HepG2 (cell line): ENCODE measurements at regions not wholly inside any gene's neighbourhood (a gene's known extent, or its start where the extent isn't known, plus 50 kb on each side); places are given as distances from the start of the nearest gene placed in this dataset.

ENCODE experiments used
- ATAC-seq: fragments of 200-7000 bp; cut with Tn5 transposase; 3 replicates; pipeline ENCODE4 v1.9.1; 2020; ENCODE audit warnings: mild to moderate bottlenecking, moderate library complexity
- BruUV-seq: library from RNA; stranded (reverse); fragments of 400-500 nt; replicated peaks from 2 replicates; lab custom pipeline; 2021; lab: Mats Ljungman, UMichigan
- CTCF ChIA-PET: fragments of 300-600 bp; formaldehyde crosslinking; extraction: SDS; loops from one replicate; lab custom pipeline; 2021; ENCODE audit warnings: low total read pairs, inconsistent platforms, low intra/inter-chr PET ratio; lab: Yijun Ruan, JAX
- POLR2A ChIA-PET: fragments of 350-600 bp; sonication (Branson Sonifier 250); formaldehyde crosslinking; loops from one replicate; lab custom pipeline; 2020; ENCODE audit warnings: antibody characterized with exemption, inconsistent platforms; lab: Yijun Ruan, JAX
- DNase-seq: peaks from one replicate; pipeline ENCODE4 v3.0.0-alpha.2; 2015; ENCODE audit warnings: low spot score
- FAIRE-seq: peaks from 3 replicates; lab custom pipeline; 2011; peaks lifted over from hg19 to GRCh38; lab: Jason Lieb, UNC
- H2AFZ ChIP-seq: one replicate; pipeline ENCODE4 v1.6.1; 2011; ENCODE audit warnings: low read length, inconsistent platforms
- H3K27ac ChIP-seq: fragments of 300-600 bp; 3 replicates; pipeline ENCODE4 v1.8.0; 2011; ENCODE audit warnings: mixed run types, mild to moderate bottlenecking, mixed read lengths, low read length, inconsistent platforms; ENCODE audit not compliant: insufficient read depth; ENCODE audit errors: extremely low read length
- H3K27me3 ChIP-seq, 2 experiments: fragments of 200-600 bp in 1 of 2; 2 replicates in 1 of 2; 3 replicates in 1 of 2; pipeline versions ENCODE4 v1.6.0 to v1.8.0; 2011; ENCODE audit warnings: low read length in 2 of 2, mild to moderate bottlenecking in 2 of 2, moderate library complexity in 2 of 2, inconsistent platforms in 1 of 2; ENCODE audit not compliant: insufficient read depth in 2 of 2, control insufficient read depth in 1 of 2
- H3K36me3 ChIP-seq, 2 experiments: fragments of 200-600 bp in 1 of 2; replicated peaks in 1 of 2; 2 replicates in 1 of 2; 3 replicates in 1 of 2; pipeline versions ENCODE4 v1.5.1 to v1.8.0; 2011; ENCODE audit warnings: low read length in 2 of 2, inconsistent platforms in 1 of 2; ENCODE audit not compliant: insufficient read depth in 2 of 2, control insufficient read depth in 1 of 2
- H3K4me1 ChIP-seq: 2 replicates; pipeline ENCODE4 v1.5.1; 2012; ENCODE audit warnings: low read length, inconsistent platforms; ENCODE audit not compliant: insufficient read depth
- H3K4me2 ChIP-seq: 2 replicates; pipeline ENCODE4 v1.6.0; 2011; ENCODE audit warnings: low read depth, low read length, inconsistent platforms
- H3K4me3 ChIP-seq, 3 experiments: fragments of 200-600 bp in 1 of 3; sonication (generic), shearing (Covaris generic) in 1 of 3; replicated peaks in 1 of 3; 2 replicates each; pipeline ENCODE4 v1.5.1; 2011 to 2016; ENCODE audit warnings: low read length in 3 of 3, inconsistent platforms in 2 of 3, low read depth in 2 of 3, mild to moderate bottlenecking in 2 of 3, control low read depth in 1 of 3, mixed read lengths in 1 of 3; ENCODE audit not compliant: insufficient read depth in 1 of 3
- H3K79me2 ChIP-seq: one replicate; pipeline ENCODE4 v1.6.1; 2011; ENCODE audit warnings: low read length, inconsistent platforms; ENCODE audit not compliant: insufficient read depth
- H3K9ac ChIP-seq: 2 replicates; pipeline ENCODE4 v1.6.0; 2011; ENCODE audit warnings: mild to moderate bottlenecking, low read depth, low read length, inconsistent platforms; ENCODE audit not compliant: insufficient read depth
- H3K9me3 ChIP-seq: 2 replicates; pipeline ENCODE4 v1.5.1; 2012; ENCODE audit warnings: mild to moderate bottlenecking, low read length
- H4K20me1 ChIP-seq: 2 replicates; pipeline ENCODE4 v1.6.0; 2011; ENCODE audit warnings: inconsistent platforms, mild to moderate bottlenecking, low read length, moderate library complexity; ENCODE audit not compliant: insufficient read depth
- BRD4 ChIP-seq: sonication (generic); formaldehyde crosslinking; IDR thresholded peaks from 2 replicates; pipeline ENCODE4 v1.4.0; 2020; ENCODE audit warnings: missing genetic modification reagents
- FIP1L1 ChIP-seq: fragments of 200-400 bp; formaldehyde crosslinking; IDR thresholded peaks from 2 replicates; pipeline ENCODE4 v1.6.1; 2018; ENCODE audit warnings: low read depth, mild to moderate bottlenecking, low read length, moderate library complexity, borderline replicate concordance; ENCODE audit not compliant: insufficient read depth
- FOXA3 ChIP-seq: IDR thresholded peaks from 2 replicates; pipeline ENCODE4 v1.6.1; 2016; ENCODE audit warnings: missing genetic modification reagents, missing compliant biosample characterization
- IKZF4 ChIP-seq: sonication (generic); formaldehyde crosslinking; IDR thresholded peaks from 2 replicates; pipeline ENCODE4 v1.5.1; 2020; ENCODE audit warnings: borderline replicate concordance, mild to moderate bottlenecking, low read depth, missing genetic modification reagents; ENCODE audit errors: not compliant biosample characterization
- MAFK ChIP-seq, 2 experiments: IDR thresholded peaks in 1 of 2; conservative IDR thresholded peaks in 1 of 2; 2 replicates each; pipeline ENCODE4 v1.6.1; 2011; ENCODE audit warnings: improper control_type of control experiment in 2 of 2, low read length in 2 of 2
- MBNL3 ChIP-seq: fragments of 250-450 bp; sonication (Bioruptor Pico); conservative IDR thresholded peaks from 2 replicates; pipeline ENCODE4 v1.8.0; 2022; ENCODE audit warnings: mild to moderate bottlenecking, inconsistent platforms
- NCOA1 ChIP-seq: sonication (generic); formaldehyde crosslinking; IDR thresholded peaks from 2 replicates; pipeline ENCODE4 v1.9.0; 2021; ENCODE audit warnings: missing genetic modification reagents
- PAF1 ChIP-seq: IDR thresholded peaks from 2 replicates; pipeline ENCODE4 v1.6.1; 2016; ENCODE audit warnings: missing genetic modification reagents, missing compliant biosample characterization
- PAWR ChIP-seq: sonication (generic); formaldehyde crosslinking; IDR thresholded peaks from 2 replicates; pipeline ENCODE4 v1.4.0; 2020; ENCODE audit warnings: missing genetic modification reagents, mild to moderate bottlenecking, borderline replicate concordance
- RARA ChIP-seq: IDR thresholded peaks from 2 replicates; pipeline ENCODE4 v1.6.1; 2016; ENCODE audit warnings: missing genetic modification reagents, missing compliant biosample characterization
- RXRB ChIP-seq: IDR thresholded peaks from 2 replicates; pipeline ENCODE4 v1.6.1; 2016; ENCODE audit warnings: borderline replicate concordance, missing genetic modification reagents, missing compliant biosample characterization
- TSC22D2 ChIP-seq: sonication (generic); formaldehyde crosslinking; IDR thresholded peaks from 2 replicates; pipeline ENCODE4 v1.5.1; 2020; ENCODE audit warnings: missing genetic modification reagents, mild to moderate bottlenecking, borderline replicate concordance
- ZNF274 ChIP-seq: sonication (generic); formaldehyde crosslinking; IDR thresholded peaks from 2 replicates; pipeline ENCODE4 v1.5.1; 2020; ENCODE audit warnings: mild to moderate bottlenecking, missing genetic modification reagents
- ZNF749 ChIP-seq: sonication (generic); formaldehyde crosslinking; IDR thresholded peaks from 2 replicates; pipeline ENCODE4 v1.8.0; 2022; ENCODE audit warnings: mild to moderate bottlenecking, missing genetic modification reagents, moderate library complexity, borderline replicate concordance
- ZZZ3 ChIP-seq: sonication (generic); formaldehyde crosslinking; IDR thresholded peaks from 2 replicates; pipeline ENCODE4 v1.4.0; 2020; ENCODE audit warnings: missing genetic modification reagents, mild to moderate bottlenecking, borderline replicate concordance
- whole genome bisulfite sequencing: methylation state at CpG from one replicate; pipeline ENCODE4 v1.1.6; 2017; ENCODE audit warnings: low lambda C conversion rate; 5-methylcytosine and 5-hydroxymethylcytosine counted together
- in situ Hi-C: cut with HindIII; loops from 2 replicates; pipeline ENCODE4 v1.10.0; 2017; ENCODE audit warnings: low pct_unique_long_range_greater_than_20kb; ENCODE audit not compliant: extremely low pct_ligation_motif_present
- intact Hi-C: fragments of 100-400 bp; cut with micrococcal nuclease; formaldehyde crosslinking; loops from one replicate; pipeline ENCODE4 v1.10.0; 2022; ENCODE audit not compliant: unreplicated experiment
- TF ChIP-seq, protein P1 (sequence below): sonication (generic); formaldehyde crosslinking; IDR thresholded peaks from 2 replicates; pipeline ENCODE4 v1.8.1; 2023; ENCODE audit warnings: mild to moderate bottlenecking, missing genetic modification reagents, borderline replicate concordance
- TF ChIP-seq, protein P2 (sequence below): sonication (generic); formaldehyde crosslinking; IDR thresholded peaks from 2 replicates; pipeline ENCODE4 v1.5.0; 2020; ENCODE audit warnings: missing genetic modification reagents, mild to moderate bottlenecking, borderline replicate concordance
- TF ChIP-seq, protein P3 (sequence below), 2 experiments: fragments of 450-650 bp in 1 of 2; sonication (generic) in 1 of 2; formaldehyde crosslinking; IDR thresholded peaks; 2 replicates each; pipeline versions ENCODE4 v1.5.0 to v1.8.0; 2020 to 2022; ENCODE audit warnings: mild to moderate bottlenecking in 1 of 2, missing genetic modification reagents in 1 of 2
- TF ChIP-seq, protein P4 (sequence below): IDR thresholded peaks from 2 replicates; pipeline ENCODE4 v1.6.1; 2012; ENCODE audit warnings: low read depth, low read length, improper control_type of control experiment

DNA sequence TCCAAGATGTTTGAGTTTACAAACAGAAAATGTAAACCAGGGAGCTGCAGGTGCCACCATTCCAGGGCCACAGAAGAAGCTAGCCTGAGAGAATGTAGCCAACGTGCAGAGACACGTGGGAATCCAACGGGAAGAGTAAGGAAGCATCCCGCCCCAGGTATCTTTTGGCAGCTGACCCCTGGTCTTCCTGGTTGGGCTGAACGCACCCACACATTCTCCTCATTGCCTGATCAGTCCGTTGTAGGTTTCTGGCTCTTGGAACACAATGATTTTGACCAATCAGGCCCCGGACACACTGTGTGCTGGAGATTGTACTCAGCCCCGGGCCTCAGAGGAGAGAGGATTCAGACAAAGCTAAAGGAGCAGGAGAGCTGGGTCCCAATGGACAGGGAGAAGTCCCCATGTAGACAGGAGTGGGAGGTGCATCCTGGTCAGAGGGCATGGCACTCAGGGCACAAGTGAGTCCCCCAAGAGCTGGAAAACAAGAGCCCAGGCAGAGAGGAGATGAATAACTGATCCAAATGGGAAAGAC is 102.3 kb downstream of the TPRA1 start:
- no peaks in the 10 kb centered on the region for H4K20me1 ChIP-seq
- ChIA-PET POLR2A (no interaction called here), CTCF (no interaction called here)
- WGBS: 3% methylated on average over 7 of the region's 8 CpGs
- FAIRE-seq (no peak), ATAC-seq (no peak), DNase-seq (no peak)
- TF ChIP-seq PAF1 (CRISPR knock-in tag): no peak
- TF ChIP-seq BRD4: no peak
- TF ChIP-seq, protein P1, sequence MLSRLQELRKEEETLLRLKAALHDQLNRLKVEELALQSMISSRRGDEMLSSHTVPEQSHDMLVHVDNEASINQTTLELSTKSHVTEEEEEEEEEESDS (CRISPR knock-in tag): no peak
- no peak for TF ChIP-seq FOXA3
- no peak for TF ChIP-seq RARA (CRISPR knock-in tag)
- TF ChIP-seq, protein P2, sequence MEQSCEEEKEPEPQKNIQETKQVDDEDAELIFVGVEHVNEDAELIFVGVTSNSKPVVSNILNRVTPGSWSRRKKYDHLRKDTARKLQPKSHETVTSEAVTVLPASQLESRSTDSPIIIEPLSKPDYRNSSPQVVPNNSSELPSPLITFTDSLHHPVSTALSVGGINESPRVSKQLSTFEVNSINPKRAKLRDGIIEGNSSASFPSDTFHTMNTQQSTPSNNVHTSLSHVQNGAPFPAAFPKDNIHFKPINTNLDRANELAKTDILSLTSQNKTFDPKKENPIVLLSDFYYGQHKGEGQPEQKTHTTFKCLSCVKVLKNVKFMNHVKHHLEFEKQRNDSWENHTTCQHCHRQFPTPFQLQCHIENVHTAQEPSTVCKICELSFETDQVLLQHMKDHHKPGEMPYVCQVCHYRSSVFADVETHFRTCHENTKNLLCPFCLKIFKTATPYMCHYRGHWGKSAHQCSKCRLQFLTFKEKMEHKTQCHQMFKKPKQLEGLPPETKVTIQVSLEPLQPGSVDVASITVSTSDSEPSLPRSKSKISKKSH (CRISPR knock-in tag): no peak
- no peak for TF ChIP-seq MAFK (conservative IDR thresholded peaks at IDR 0.05 in 1 of 2, IDR thresholded peaks at IDR 0.05 in 1 of 2; ENCODE audit: low read length in 2 of 2)
- TF ChIP-seq, protein P3, sequence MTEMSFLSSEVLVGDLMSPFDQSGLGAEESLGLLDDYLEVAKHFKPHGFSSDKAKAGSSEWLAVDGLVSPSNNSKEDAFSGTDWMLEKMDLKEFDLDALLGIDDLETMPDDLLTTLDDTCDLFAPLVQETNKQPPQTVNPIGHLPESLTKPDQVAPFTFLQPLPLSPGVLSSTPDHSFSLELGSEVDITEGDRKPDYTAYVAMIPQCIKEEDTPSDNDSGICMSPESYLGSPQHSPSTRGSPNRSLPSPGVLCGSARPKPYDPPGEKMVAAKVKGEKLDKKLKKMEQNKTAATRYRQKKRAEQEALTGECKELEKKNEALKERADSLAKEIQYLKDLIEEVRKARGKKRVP (CRISPR knock-in tag; IDR thresholded peaks at IDR 0.05): no peak
- TF ChIP-seq PAWR (CRISPR knock-in tag): no peak
- no peak for TF ChIP-seq TSC22D2 (CRISPR knock-in tag)
- TF ChIP-seq RXRB (CRISPR knock-in tag): no peak
- TF ChIP-seq NCOA1: no peak
- no peak for TF ChIP-seq ZNF749 (CRISPR knock-in tag)
- TF ChIP-seq, protein P4, sequence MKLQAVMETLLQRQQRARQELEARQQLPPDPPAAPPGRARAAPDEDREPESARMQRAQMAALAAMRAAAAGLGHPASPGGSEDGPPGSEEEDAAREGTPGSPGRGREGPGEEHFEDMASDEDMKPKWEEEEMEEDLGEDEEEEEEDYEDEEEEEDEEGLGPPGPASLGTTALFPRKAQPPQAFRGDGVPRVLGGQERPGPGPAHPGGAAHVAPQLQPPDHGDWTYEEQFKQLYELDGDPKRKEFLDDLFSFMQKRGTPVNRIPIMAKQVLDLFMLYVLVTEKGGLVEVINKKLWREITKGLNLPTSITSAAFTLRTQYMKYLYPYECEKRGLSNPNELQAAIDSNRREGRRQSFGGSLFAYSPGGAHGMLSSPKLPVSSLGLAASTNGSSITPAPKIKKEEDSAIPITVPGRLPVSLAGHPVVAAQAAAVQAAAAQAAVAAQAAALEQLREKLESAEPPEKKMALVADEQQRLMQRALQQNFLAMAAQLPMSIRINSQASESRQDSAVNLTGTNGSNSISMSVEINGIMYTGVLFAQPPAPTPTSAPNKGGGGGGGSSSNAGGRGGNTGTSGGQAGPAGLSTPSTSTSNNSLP: no peak
- TF ChIP-seq ZNF274: no peak
- no peak for TF ChIP-seq ZZZ3
- no peak for TF ChIP-seq IKZF4
- no peak for TF ChIP-seq MBNL3 (CRISPR knock-in tag)
- TF ChIP-seq FIP1L1: no peak
- no peaks in the 10 kb centered on the region for H3K4me1 ChIP-seq
- no peaks in the 10 kb centered on the region for H3K79me2 ChIP-seq
- intact Hi-C loops (no loop called here), in situ Hi-C loops (no loop called here)
- no peak overlapping the region for H2AFZ ChIP-seq
- no TSS peak for BruUV-seq
- no peak overlapping the region for H3K4me3 ChIP-seq
- H3K4me2 ChIP-seq: no peak overlapping the region
- no peaks in the 10 kb centered on the region for H3K9me3 ChIP-seq
- peaks cover 0 to 18% of the 10 kb centered on the region in 2 experiments; a peak in 4 of 5 replicates for H3K27me3 ChIP-seq
- H3K27ac ChIP-seq: no peak overlapping the region
- H3K9ac ChIP-seq: no peak overlapping the region
- no peaks in the 10 kb centered on the region for H3K36me3 ChIP-seq
